ENCODE measurements at regions not wholly inside any gene's neighbourhood (a gene's known extent, or its start where the extent isn't known, plus 50 kb on each side); places are given as distances from the start of the nearest gene placed in this dataset.

GRCh38 chr2:82848285-82848684 is 1610.8 kb downstream of the SUCLG1 start:
- DNase-seq: no peak

DNA sequence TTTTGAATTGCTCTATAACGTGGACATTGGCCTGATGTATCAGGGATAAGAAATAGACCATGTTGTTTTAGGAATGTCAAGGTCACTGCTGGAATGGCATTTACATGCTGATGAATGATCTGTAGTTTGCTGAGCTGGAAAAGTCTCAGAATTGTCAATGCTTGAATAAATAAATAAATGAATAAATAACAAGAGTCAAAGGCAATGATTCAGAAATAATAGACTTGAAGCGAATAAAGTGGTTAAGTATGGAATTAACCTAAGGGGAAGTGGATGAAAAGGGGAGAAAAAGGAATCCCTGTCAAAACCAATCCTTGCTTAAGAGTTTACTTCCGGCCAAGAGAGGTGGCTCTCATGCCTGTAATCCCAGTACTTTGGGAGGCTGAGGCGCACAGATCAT is 1620.0 kb downstream of the SUCLG1 start:
- DNase-seq: no peak

- DNase-seq: no peak
Observed at GRCh38 chr2:82837588-82838304, 1621.3 kb downstream of the SUCLG1 start.

DNA sequence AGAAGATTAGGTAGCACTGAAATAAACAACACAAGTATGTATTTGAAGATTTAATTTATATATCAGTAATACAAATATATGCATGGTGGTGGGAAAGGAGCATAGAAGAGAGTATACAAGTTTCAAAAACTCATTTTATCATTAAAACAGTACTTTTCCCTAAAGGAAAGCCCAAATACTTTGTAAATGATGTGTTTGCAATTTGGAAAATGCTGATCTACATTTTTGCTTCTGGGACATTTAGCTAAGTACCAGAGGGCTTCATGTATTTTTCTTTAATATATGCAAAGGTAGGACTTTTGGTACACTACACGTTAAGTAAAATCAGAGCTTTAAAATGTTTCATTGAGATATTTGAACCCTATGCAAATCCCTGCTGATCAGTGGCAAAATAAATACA is 1624.2 kb downstream of the SUCLG1 start:
- DNase-seq: no peak

DNA sequence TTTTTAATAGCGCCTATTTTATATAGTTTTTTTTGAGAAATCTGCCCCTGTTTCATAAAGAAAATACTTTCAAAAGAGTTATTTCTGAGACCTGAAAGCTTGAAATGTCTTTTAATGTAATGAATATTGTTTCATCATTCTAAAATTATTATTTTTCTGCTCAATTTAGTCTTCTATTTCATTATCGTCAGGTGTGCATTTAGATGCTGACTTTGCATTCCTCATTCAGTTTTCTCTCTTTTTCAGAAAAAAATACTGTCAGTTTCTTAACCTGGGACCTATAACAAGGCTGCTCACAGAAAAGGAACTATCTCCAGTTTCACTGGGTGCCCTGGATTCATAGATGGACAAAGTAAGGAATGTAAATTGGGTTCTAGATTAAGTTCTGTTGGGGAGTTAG is 1631.7 kb downstream of the SUCLG1 start:
- DNase-seq: no peak

- no peak for DNase-seq
Observed at GRCh38 chr2:82826437-82826836, 1632.6 kb downstream of the SUCLG1 start.

GRCh38 chr2:82825410-82826090 is 1633.5 kb downstream of the SUCLG1 start:
- DNase-seq: no peak

DNA sequence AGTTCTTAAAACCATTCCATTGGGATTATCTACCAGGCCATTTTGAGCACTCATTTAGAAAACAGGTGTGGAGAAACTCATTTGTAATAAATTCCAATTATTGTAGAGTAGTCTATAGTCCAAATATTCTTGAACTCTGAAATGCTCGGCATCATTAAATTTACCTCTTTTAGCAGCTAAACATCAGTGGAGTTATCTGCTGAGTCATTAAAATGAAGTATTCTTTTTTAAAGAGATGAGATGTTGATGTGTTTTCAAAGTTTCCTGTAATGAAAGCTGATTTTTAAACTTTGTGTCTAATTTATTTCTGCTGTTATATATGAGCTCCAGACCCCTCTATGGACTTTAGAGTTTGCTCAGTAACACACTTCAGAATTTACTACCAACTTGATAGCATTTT is 1635.2 kb downstream of the SUCLG1 start:
- DNase-seq: no peak

DNA sequence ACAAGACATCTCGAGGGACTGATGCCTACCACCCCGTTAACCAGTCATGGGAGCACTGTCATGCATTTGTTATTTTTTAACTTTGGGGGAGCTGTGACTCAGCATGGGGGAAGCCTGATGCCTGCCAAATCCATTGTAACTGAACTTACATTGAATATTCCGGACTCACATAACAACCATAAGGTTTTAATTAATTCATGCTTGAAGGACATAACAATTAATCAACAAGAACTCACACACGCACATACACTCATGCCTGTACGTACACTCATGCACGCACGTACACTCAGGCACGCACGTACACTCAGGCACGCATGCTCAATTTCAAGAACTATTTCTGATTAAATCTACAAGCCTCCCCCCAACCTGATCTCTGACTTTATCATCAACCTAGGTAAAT is 1639.1 kb downstream of the SUCLG1 start:
- no peak for DNase-seq

GRCh38 chr2:82814146-82814545 is 1644.9 kb downstream of the SUCLG1 start:
- no peak for DNase-seq

- DNase-seq: no peak
Observed at GRCh38 chr2:82811946-82812345, 1647.1 kb downstream of the SUCLG1 start.

DNA sequence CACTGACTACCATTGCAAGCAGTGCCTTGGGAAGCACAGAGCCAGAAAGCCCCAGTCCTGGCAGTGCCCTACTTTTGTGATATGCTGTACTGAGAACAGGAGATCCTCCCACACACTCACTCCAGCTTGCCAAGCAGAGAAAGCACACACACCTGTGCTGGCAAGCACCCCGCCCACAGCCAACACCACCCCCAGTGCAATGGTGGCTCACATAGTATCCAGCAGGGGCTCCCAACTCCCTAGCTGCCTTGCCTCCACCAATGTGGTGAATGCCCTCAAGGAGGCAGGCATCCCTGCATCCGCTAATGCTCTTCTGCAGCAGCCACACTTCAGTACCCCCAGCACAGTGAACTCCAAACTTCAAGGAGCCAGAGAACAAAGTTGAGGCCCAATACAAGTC is 1655.8 kb downstream of the SUCLG1 start:
- no peak for DNase-seq

DNA sequence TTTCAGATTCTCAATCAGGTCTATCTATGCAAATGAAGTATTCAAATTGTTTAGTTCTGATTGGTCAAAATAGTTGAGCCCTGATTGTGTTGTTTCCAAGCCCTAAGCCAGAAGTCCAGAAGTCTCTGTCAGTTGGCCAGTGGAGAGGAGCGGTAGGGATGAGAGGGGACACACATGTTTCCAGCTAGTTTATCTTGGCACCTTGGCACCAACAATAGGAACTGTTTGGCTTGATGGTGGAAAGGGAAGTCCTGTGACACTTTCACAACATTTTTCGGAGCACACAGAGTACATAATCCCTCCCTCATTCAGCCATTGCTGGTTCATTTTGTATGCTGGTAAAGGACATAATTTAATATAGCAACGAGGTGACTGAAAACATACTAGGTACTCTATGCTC is 1661.6 kb downstream of the SUCLG1 start:
- no peak for DNase-seq

GRCh38 chr2:82796132-82796531 is 1662.9 kb downstream of the SUCLG1 start:
- no peak for DNase-seq

DNA sequence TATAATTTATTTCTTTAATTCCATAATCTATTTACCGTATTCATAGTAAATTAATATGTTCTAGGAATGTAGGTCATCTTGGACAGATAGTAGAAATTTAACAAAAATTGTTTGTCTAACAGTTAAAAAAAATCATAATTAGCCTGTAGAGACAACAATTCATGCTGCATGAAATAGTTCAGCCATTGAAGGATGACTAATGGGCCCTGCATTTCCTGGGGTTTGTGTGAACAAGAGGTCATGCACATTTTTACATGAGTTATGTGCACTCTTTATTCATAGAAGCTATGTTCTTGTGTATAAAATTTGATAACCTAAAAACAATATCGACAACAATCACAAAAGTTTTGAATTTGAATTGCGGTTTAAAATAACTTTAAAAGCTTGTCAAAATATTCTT is 1663.6 kb downstream of the SUCLG1 start:
- no peak for DNase-seq

DNA sequence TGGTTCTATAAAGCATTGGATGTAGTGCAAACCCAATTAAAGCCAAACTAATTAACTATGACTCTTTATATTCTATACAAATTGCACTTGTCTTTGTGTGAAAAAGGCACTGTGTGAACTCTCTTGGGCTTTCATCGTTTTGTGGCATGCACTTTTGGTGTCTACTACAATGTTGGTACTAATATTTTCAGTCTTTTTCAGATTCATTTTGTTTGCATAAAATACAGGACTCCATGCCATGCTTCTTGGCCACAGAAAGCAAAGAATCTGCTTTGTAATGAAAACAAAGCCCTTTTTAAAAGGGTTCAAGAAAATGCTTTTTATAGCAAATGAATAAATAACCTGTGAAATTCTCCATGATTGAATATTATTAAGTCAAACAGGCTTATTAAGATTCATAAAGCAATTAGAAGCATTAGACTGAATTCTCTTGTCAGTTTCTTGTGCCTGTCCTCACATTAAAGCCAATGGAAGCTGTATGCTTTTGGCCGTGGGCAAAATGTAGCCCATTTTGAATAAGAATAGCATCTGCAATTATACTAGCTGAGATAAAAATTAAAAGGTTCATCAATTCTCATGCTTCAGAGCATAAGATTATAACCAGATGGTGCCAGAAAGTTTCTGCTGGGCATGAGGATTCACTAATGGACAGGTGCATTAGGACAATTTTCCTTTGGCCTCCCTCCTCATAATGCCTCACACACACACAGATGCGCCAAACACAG is 1665.2 kb downstream of the SUCLG1 start:
- no peak for DNase-seq

DNA sequence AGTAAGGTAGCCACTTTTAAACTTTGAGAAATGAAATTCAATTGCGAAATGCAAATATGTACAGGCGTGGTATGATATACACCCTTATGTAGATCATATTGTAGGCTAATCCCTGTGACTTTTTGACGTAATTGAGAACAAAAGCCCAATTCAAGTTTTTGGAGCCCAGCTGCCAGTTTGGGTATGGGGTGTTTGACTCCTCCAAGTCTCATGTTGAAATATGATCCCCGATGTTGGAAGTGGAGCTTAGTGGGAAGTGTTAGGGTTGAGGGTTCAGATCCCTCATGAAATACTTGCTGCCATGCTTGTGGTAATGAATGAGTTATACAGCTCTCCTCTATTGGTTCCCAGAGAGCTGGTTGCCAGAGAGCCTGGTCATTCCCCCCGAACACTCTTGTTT is 1666.8 kb downstream of the SUCLG1 start:
- DNase-seq: no peak

DNA sequence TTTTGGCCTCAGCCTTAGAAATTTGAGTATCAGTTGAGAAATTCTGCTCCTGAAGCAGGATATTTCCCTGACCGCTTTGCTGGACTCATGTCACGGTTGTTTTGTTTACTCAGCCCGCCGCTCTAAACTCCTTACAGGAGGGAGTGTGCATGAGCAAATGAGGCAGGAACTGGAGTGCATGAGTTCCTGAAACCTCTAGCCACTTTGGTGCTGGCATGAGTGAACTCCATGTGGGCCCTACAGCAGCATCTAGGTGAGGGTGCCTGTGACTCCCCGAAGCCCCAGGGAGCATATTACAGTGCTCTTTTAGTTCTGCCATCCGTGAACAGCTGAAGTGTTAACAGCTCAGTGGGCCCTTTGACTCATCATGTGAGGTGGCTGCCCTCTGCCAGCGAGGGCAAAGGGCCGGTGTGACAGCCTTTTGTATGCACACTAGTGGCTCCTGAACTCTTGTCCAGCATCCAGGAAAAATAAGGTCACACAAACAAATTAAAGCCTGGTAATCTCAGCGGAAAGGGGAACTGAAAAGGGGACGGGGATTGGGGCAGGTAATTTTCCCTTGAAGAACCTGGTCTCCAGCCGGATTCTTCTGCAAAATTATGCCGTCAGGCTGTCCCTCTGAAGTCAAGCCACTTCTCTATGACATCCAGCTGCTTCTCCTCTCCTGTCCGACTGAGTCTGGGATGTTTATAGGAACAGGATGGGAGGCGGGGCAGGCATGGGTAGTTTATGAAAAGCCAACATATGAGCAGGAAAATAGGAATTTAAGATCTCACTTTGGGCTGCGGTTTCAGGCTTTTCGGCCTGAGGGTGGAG is 1668.7 kb downstream of the SUCLG1 start:
- DNase-seq: no peak

DNA sequence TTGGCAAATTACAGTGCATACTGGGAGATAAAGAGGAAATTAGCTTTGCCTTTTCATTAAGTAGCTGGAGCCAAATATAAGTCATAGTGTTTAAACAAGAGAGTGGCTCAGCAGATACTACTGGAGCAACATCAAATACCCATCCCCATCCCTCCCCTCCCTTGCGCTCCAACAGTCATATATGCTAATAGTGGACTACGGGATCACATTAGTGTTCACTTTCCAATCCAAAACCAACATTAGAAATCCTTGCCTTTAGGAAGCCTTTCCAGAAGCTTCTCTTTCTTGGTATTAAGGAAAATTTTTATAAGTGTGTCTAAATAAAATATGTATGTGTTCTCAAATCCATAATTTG is 1669.3 kb downstream of the SUCLG1 start:
- no peak for DNase-seq

DNA sequence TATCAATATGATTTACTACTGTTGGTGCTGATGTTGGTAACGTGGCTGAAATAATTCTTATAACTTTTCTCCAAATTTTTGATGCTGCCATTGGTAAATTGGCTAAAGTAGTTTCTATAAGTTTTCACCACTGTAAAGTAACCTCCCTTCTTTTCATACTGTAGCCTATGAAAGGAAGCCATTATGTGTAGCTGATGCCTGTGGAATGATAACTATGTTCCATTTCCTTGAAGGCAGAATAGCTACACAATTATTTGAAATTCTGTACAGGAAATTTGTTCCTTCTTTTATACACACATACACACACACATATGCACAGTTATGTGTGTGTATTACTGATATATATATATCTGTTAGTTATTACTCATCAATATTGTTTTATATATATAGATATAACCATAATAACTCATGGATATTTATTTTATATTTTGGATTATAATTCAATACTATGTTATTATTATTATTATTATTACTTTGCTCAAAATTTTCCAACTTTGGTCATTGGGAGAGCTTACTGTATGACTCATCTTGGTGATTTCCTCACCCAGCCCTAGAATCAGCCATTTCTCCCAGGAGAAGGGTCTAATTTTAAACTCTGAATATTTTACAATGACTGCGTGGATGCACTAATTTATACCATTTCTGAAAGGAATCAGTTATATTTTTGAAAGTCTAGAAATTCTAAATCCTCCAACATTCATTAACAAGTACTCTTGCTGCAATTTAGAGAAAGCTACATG is 1677.7 kb downstream of the SUCLG1 start:
- no peak for DNase-seq

GRCh38 chr2:82780050-82780449 is 1679.0 kb downstream of the SUCLG1 start:
- DNase-seq: no peak

GRCh38 chr2:82752396-82752795 is 1706.7 kb downstream of the SUCLG1 start:
- no peak for DNase-seq

- DNase-seq: no peak
Observed at GRCh38 chr2:82748653-82749052, 1710.4 kb downstream of the SUCLG1 start.

Measured in NCI-H1048 (cell line).